Medulla oblongata (tissue), 1 donor: ENCODE measurements at regions not wholly inside any gene's neighbourhood (a gene's known extent, or its start where the extent isn't known, plus 50 kb on each side); places are given as distances from the start of the nearest gene placed in this dataset.

Experiments
- DNase-seq: peaks from one replicate; pipeline ENCODE4 v3.0.0-alpha.2; 2015; ENCODE audit errors: extremely low spot score

DNA sequence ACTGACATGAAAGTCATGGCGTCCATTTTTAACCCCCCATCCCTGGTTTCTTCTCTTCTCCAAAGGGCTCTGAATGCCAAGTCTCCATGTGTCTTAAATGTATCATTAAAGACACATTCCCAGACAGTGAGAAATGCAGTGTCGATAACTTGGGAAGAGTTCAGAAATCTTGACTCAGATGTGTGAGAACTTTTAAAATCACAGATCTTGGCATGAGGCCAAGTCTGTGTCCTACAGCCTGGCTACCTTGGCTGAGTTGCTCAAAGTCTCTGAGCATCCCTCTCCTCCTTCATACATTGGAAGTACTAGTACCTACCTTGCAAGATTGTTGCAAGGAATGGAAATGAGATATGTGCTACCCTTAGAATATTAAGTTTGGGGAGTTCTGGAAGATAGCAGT is 1046.5 kb upstream of the RBFOX1 start:
- no peak for DNase-seq

DNA sequence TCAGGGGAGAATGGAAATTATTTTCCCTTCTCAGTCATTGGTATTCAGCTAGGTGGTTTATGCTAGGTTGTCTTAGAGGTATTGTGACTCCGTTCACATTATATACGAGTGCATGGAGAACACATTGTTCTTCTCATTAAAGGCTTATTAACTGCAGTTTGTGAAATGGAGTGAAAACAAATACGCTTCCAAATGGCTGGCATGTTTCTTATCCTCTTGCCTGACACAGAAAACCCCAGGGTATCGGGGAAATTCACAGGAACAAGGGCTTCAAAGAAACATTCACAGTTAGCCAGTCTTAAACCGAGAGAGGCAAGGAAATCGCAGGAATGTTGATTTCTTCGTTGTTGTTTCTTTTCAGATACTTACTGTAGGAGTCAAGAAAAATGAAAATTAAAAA is 1047.9 kb upstream of the RBFOX1 start:
- no peak for DNase-seq

DNA sequence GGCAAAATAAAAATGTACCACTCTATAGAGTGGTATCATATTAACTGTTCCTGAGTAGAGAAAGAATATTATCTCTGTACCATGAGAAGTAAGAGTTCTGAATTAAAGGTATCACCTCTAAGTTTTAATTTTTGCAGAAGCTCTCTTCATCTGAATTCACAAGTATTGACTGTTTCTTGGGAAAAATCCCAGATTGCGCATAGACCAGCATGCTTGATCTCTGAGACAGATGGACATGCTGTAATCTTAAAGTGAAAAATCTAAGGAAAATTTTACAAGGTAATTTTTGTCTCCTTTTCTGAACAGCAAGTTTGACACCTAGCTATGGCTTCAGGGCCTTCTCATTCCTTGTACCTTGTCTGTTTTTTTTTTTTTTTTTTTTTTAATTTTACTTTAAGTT is 1050.7 kb upstream of the RBFOX1 start:
- no peak for DNase-seq

DNA sequence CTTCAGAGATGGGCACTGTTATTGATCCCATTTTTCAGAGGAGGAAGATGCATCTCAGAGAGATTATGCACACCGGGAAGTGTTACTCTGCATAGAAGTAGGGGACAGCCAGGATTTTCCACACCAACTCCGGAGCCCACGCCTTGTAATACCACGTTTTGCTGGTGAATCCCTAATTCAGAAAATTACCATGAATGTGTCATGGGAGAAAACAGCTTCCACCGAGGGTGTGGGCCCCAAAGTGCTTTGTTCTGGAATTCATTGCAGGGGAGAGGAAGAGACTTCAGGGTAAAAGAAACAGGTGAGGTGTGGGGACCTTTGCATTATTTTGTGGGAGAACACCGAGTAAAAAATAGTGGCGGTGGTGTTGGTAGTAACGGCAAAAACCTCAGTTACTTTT is 1051.4 kb upstream of the RBFOX1 start:
- no peak for DNase-seq

DNA sequence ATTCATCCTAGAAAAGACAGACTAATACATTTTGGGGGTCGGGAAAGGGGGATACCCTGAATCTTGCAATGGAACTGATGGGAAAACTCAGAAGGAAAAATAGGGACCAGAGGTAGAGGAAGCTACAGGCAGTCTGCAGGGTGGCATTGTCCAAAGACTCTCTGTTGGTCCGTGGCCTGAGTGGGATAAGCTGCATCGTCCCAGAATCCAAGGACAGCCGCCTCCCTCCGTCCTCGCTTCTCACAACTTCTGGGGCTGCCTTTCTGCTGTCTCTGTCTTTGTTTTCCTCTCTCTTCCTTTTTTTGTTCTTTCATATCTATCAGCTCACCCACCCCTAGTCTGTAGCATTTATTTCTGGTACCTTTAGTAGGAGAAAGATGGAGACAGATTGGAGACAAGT is 1052.6 kb upstream of the RBFOX1 start:
- DNase-seq, result no peak

DNA sequence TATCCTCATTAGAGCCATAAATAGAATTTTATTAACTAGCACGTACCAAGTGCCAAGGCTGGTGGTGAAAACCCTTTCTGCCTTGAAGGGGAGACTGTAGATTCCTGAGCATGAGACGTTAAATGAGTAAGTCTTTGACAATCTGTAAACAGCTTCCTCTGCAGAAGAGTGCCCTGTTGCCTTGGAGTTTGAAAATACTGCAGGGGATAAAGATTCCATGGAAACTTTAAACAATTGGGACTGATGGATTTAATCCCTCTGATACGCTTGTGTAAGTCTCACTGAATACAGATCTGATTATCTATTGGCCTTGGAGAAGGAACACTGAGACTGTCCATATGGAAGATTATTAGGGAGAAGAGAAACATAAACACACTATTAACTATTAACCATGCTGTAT is 1053.4 kb upstream of the RBFOX1 start:
- no peak for DNase-seq

DNA sequence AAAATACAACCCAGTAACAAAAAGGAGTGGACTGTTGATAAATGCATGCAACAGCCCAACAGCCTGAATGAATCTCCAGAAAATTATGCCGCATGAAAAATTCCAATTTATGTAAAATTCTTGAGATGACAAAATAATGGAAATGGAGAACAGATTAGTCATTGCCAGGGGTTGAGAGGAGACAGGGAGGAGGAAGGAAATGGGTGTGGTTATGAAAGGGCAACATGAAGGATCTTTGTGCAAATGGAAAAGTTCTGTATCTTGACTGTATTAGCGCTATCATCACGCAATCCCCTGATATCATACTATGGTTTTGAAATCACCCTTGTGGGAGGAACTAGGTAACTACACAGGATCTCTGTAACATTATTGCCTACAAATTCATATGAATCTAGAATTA is 1058.3 kb upstream of the RBFOX1 start:
- DNase-seq, result no peak

DNA sequence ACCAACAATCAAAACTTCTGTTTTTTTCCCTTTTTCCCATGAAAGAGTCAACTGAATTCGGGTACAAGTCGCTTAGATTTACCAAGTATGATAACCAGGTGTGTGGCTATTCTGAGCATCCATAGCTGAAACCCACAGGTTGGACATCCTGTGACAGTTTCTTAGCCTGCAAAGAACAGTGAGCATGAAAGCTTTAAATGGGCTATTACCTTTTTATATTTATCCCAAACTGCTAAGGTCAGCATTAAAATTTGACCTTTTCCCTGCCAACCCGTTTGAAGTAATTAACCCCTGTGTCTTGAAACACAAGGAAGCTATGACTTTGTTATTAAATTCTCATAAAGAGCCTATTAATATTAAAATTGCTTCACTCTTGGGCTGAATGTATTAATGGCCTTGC is 1065.0 kb upstream of the RBFOX1 start:
- no peak for DNase-seq

DNA sequence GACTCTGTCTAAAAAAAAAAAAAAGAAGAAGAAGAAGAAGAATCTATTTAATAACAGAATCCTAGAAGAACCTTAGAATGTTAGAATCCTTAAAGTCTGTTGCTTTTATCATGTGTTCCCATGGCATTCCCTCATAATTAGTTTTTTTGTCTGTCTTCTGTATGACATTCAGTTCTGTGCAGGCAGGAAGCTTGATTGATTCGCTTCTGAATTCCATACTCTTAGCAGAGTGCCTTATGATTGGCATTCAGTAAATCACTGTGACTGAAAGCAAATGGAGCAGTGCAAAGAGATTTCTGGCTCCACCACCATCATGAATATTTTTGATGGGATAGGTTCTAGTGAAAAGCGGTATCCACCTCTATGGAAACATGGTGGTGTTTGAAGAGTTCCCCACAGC is 1065.9 kb upstream of the RBFOX1 start:
- DNase-seq, result no peak

DNA sequence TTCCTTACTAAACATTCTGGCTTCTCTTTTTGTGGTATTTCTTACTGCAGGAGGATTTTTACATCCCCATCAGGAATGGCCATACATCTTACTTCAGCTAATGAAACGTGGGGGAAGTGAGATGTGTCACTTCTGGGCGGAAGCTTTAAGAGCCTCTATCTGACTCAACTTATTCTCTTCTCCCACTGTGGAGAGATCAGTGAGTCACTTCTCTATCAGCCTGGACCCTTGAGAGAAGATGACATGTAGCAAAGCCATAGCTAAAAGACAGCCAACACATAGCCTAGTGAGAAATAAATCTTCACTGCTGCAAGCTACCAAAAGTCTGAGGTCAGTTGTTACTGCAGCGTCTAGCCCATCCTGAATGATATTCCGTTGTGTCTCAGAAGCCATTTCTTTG is 1066.7 kb upstream of the RBFOX1 start:
- DNase-seq, result no peak

DNA sequence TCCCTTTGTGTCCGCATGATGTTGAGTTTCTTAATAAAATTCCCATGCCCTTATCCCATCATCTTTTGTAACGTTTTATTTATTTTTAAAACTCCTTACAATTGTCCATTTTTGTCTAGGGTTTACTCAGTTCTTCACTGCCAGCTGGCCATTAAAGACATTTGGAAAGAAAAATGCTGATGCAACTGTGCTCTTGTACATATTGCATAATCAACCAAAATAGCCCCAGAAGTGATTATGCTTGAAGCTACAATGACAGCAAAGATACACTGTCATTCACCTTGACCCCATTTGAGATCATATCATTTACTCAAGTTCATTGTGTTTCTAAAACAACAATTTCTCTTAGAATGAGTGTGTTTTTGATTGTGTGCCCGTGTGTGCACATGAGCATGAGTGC is 1074.6 kb upstream of the RBFOX1 start:
- no peak for DNase-seq

DNA sequence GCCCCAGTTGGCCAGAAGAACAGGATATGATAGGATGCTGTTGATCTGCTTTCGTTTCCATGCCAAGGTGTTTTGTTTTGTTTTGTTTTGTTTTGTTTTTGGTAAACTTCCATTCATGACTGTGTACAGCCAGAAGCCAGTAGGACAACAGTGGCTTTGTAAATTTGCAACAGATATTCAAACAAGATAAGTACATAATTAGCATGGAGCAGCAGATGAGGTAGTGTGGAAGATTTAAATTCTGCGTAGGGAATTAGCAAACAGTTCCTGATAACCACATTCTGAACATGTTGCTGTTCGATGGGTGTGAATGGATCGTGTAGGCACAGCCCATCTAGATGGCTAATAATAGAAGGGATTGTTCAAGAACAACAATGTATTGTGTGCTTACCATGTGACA is 1080.1 kb upstream of the RBFOX1 start:
- DNase-seq, result peak; percentile 25

DNA sequence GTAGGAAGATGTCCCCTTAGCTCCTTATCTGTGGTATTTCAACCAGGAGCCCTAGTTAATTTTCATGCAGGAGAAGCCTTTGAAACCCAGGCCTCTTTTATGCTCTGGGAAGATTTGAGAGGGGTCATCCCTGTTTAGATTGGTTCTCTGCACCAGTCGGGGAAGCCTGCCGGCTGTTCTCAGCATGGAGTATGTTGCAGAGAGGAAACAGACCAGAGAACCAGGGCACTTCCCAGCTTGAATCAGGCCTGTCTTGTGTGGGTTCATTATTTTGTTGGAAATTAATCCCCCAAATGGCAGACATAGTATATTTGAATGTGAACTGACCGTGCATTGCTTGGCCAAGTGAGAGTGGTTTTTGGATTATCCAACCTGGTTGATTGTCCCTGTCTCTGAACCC is 1082.1 kb upstream of the RBFOX1 start:
- no peak for DNase-seq

DNA sequence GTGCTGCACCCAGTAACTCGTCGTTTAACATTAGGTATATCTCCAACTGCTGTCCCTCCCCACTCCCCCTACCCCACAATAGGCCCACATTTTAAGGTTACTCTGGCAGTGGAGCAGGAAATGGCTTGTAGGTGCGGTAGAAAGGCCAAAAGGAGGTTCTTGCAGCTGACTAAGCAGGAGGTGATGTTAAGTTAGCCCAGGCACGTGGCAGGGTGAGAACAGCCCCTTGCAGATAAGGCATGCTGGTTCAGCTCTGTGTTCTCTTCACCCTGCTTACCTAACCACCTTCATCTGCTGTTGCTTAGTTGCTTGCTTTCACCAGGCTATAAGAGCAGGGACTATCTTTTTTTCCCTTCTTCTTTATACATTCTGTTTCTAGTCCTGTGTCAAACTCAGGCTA is 1082.8 kb upstream of the RBFOX1 start:
- DNase-seq, result no peak

DNA sequence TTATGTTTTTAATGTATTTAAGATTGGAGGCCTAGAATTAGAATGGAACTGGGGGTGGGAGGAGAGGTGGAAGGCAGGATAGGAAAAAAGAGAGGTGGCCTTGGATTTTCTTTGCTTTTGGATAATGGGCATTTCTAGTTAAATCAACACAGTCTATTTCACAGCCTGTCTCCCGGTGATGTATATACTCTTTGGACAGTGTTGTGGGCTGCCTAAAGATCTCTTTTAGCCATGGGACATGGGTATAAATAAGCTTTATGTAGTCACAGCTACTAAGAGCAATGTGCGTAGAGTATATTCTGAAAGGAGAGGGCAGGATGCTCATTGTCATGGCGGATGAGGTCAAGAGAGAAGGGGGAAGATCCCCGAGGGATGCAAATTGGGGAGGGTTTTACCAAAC is 1084.4 kb upstream of the RBFOX1 start:
- no peak for DNase-seq

DNA sequence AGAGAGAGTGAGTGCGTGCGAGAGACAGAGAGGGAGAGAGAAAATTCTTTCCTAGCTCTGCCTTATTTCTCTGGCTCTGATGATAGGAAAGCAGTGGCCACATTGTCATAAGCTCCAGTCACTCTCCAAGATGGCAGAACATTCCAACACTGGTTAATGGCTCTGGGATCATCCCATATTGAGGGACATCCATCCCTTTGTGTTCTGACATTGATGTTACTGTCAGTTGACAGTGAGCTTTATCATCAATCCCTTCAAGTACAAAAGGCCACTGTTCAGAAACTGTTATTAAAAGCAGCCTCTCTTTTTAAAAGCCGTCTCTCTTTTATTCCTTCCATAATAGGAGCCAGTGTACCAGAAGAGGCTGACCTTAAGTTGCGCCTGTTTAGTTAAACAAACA is 1084.9 kb upstream of the RBFOX1 start:
- peak; percentile 77 for DNase-seq

DNA sequence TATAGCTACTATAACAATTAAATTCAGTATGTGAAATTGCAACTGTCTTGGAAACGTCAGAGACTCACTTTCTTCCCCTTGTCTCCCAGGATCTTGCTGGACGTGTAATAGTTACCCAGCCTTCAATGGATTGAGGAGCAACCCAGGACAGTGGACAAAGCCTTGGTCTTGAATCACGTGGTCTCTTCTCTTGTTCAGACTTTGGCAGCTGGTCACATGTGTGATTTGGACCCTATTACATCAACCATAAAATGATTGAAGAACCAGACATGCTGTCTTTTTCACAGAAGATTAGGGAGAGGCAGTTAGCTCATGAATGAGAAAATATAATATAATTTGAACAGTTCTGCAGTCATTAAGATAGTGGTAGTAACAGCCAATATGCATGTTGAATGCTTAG is 1085.5 kb upstream of the RBFOX1 start:
- no peak for DNase-seq

DNA sequence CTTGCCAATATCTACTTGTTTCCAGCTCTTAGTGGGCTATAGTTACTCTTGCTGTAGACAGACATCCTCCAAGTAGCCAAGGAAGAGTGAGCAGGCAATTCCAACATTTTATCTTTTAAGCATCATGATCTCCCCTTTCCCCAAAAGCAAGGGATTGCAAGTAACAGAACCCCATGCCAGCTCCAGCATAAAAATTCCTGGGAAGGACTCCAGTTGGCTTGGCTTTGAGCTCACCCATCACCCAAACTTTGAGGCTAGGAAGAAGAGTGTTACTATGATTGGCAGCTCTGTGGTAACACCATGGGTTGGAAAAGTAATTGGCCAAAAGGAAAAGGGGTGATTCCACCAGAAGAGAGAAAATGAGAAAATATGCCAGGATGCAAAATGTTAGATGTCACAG is 1086.4 kb upstream of the RBFOX1 start:
- no peak for DNase-seq

DNA sequence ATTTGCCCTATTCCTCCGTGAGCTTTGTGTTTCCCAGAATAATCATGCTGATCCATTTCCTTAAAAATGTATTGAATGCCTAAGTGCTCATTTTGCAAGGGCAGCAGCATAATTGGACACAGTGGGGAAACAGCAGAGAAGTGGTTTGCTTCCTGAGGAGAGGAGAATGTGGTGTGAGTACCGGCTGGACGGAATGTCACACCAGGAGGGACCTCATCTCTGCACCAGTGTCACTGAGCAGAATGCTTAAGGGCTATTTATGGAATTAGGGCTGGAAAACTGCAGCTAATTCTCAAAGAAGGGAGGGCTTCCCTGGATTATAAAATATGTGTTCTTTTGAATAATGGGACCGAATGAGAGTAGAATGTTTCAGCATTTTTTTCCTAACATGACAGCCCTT is 1100.6 kb upstream of the RBFOX1 start:
- DNase-seq, result no peak

DNA sequence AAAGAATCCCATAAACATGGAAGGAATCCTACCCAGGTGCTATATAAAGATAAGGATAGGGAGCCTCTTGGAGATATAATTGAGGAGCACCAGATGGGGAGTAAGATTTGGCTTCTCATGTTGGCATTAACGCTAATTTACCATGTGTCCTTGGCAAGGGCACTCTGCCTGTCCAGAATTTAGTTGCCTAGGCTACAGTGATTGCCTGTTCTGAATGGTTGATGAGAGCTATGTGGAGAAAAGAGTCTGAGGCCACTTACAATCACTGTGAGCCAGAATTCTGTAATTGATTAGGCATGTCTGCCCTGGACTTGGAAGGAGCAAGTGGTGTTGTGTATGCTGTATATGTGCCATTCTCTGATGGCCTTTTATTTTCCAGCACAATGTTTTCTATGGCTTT is 1101.2 kb upstream of the RBFOX1 start:
- DNase-seq, result no peak

DNA sequence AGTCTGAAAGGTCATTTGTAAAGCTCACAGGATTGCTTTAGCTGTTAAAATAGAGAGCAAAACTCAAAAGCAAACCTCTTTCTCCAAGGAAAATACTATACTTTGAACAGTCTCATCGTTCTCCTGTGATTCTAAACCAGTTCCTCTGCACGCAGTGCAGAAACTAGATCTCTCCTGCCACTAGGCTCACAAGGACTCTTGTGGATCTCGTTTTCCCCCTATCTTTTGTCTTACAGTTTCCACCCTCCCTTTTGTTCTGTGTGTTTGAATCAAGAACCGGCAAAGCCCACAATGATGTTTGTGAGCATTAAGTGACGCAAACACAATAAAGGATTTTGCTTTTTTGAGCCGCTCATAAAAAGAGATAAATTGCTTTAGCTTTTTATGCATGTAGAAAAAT is 1103.5 kb upstream of the RBFOX1 start:
- no peak for DNase-seq

DNA sequence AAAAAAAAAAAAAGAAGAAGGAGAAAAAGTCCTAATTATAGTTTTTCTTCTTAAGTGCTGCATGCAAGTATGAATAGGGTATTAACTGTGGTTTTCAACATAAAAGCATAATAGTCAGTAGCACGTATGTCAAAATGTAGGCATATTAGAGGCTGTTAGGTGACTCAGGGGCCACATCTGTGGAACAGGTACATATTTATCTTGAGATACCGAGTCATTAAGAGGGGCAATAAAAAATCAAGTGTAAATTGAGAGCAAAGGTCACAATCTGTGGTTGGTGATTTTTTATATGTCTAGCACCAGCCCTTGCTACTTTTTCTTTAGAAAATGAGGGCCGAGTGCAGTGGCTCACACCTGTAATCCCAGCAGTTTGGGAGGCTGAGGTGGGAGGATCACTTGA is 1113.8 kb upstream of the RBFOX1 start:
- no peak for DNase-seq

DNA sequence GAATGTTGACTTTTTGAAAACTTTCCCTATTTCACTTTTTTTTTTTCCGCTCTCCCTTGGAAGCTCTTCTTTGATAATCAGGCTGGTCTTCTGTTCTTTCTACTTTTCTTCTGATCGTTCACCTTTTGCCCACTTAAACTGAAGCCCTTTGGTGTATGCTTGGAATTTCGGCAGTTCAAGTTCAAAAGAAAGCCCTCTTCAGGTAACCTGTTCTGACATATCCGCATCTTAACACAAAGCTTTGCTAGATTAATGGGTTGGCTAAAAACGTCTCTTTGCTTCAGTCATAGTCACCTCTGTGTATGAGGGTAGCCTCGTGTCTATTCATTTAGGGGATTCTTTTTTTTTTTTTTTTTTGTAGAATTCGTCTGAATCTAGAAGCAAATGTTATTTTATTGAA is 1115.8 kb upstream of the RBFOX1 start:
- no peak for DNase-seq

DNA sequence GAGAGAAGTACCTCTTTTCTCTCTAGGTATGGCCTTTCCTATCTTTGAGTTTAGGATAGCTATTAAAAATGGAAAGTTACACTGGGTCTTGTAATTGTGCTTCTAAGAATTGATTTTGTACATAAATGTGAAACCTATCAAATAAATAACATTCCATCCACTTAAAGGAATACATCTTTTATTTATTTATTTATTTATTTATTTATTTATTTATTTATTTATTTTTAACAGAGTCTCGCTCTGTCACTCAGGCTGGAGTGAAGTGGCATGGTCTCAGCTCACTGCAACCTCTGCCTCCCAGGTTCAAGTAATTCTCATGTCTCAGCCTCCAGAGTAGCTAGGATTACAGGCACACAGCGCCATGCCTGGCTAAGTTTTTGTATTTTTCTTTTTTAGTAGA is 1114.0 kb upstream of the EEF2KMT start:
- no peak for DNase-seq

DNA sequence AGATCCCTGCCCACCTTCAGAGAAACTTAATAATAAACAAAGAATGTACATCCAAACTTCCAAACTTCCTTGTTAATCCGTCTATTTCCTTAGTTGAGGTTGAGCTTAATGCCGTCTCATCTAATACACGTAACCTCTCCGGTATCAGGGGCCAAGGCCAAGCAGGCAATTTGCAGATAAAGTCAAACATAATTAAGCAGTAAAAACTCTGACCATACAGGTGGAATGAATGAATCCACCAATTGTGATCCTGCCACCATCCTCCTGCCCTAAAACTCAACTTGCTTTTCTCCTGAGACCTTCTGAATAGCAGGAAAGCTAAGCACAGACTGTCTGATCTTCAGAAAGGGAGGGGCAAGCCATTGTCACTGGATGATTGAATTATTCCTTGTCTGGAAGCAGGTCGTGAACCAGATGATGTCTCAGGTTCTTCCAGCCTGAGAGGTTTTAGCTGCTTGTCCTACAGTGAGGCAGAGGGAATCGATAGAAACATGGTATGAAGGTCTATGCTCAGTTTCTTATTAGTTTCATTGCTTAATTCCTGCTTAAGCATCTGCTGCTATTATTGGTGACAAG is 1111.8 kb upstream of the EEF2KMT start:
- no peak for DNase-seq
